ENCODE measurements at regions not wholly inside any gene's neighbourhood (a gene's known extent, or its start where the extent isn't known, plus 50 kb on each side); places are given as distances from the start of the nearest gene placed in this dataset.

- TF ChIP-seq CTCF (IDR thresholded peaks at IDR 0.05), result no peak
- TF ChIP-seq EZH2 (IDR thresholded peaks at IDR 0.05; ENCODE audit: borderline replicate concordance, insufficient read depth, low read depth, low read length, poor library complexity, severe bottlenecking), result no peak
Measured at GRCh38 chr5:68918306-68918705, 175.5 kb upstream of the SLC30A5 start.
